H1 (cell line): ENCODE measurements at regions not wholly inside any gene's neighbourhood (a gene's known extent, or its start where the extent isn't known, plus 50 kb on each side); places are given as distances from the start of the nearest gene placed in this dataset.

ENCODE experiments used
- CTCF ChIA-PET: fragments of 300-600 bp; sonication (Branson Sonifier 250); formaldehyde crosslinking; loops from one replicate; lab custom pipeline; 2021; ENCODE audit not compliant: partially characterized antibody; lab: Charles Lee
- POLR2A ChIA-PET: fragments of 300-600 bp; sonication (Branson Sonifier 250); formaldehyde crosslinking; loops from one replicate; lab custom pipeline; 2021; ENCODE audit warnings: inconsistent platforms; ENCODE audit not compliant: partially characterized antibody; lab: Charles Lee
- DNase-seq, 2 experiments: peaks; one replicate each; pipeline versions ENCODE4 v3.0.0 to v3.0.0-alpha.2; 2010 to 2022; ENCODE audit warnings: low spot score in 2 of 2, low read depth in 1 of 2, mixed read lengths in 1 of 2
- FAIRE-seq: peaks from 2 replicates; lab custom pipeline; 2011; peaks lifted over from hg19 to GRCh38; lab: Jason Lieb, UNC
- H2AFZ ChIP-seq: 2 replicates; pipeline ENCODE4 v1.8.1; 2012; ENCODE audit warnings: low read length, inconsistent platforms
- H2AK5ac ChIP-seq: 2 replicates; pipeline ENCODE4 v1.6.1; 2013; ENCODE audit warnings: low read depth, low read length
- H2BK120ac ChIP-seq: replicated peaks from 2 replicates; pipeline ENCODE3; 2013; ENCODE audit warnings: low read depth, low read length, inconsistent platforms
- H2BK12ac ChIP-seq: 2 replicates; pipeline ENCODE4 v1.6.1; 2013; ENCODE audit warnings: low read depth, low read length
- H2BK15ac ChIP-seq: 2 replicates; pipeline ENCODE4 v1.6.1; 2013; ENCODE audit warnings: low read length
- H2BK20ac ChIP-seq: 2 replicates; pipeline ENCODE4 v1.6.1; 2013; ENCODE audit warnings: low read length
- H2BK5ac ChIP-seq: 2 replicates; pipeline ENCODE4 v1.6.1; 2013; ENCODE audit warnings: low read depth, low read length
- H3K14ac ChIP-seq: 2 replicates; pipeline ENCODE4 v1.6.1; 2013; ENCODE audit warnings: inconsistent platforms; ENCODE audit not compliant: insufficient read length
- H3K18ac ChIP-seq: 2 replicates; pipeline ENCODE4 v1.6.1; 2013; ENCODE audit warnings: low read length; ENCODE audit errors: extremely low read depth
- H3K23ac ChIP-seq: 2 replicates; pipeline ENCODE4 v1.6.1; 2013; ENCODE audit warnings: inconsistent platforms; ENCODE audit not compliant: insufficient read length
- H3K23me2 ChIP-seq: 2 replicates; pipeline ENCODE4 v1.6.1; 2013; ENCODE audit warnings: low read depth, low read length
- H3K27ac ChIP-seq: 2 replicates; pipeline ENCODE4 v1.6.1; 2011; ENCODE audit warnings: low read depth, low read length, inconsistent platforms
- H3K27me3 ChIP-seq, 4 experiments: replicated peaks in 1 of 4; 1 replicate in 1 of 4; 2 replicates in 3 of 4; pipeline versions ENCODE4 v1.6.1 to v1.8.1; 2011 to 2013; ENCODE audit warnings: low read length in 3 of 4, mild to moderate bottlenecking in 3 of 4, inconsistent platforms in 2 of 4, mixed read lengths in 2 of 4, moderate library complexity in 1 of 4; ENCODE audit not compliant: control insufficient read depth in 3 of 4, insufficient read depth in 3 of 4; ENCODE audit errors: extremely low read depth in 1 of 4
- H3K36me3 ChIP-seq, 4 experiments: 2 replicates each; pipeline versions ENCODE4 v1.6.1 to v1.8.1; 2011 to 2013; ENCODE audit warnings: mild to moderate bottlenecking in 4 of 4, low read length in 3 of 4, moderate library complexity in 2 of 4, control low read depth in 1 of 4, inconsistent platforms in 1 of 4; ENCODE audit not compliant: insufficient read depth in 4 of 4, control insufficient read depth in 2 of 4
- H3K4ac ChIP-seq: replicated peaks from 2 replicates; pipeline ENCODE3; 2013; ENCODE audit warnings: low read length, low read depth, mixed read lengths, inconsistent platforms; ENCODE audit not compliant: insufficient read length
- H3K4me1 ChIP-seq, 4 experiments: replicated peaks in 1 of 4; 1 replicate in 1 of 4; 2 replicates in 3 of 4; pipeline versions ENCODE4 v1.6.1 to v1.8.1; 2011 to 2013; ENCODE audit warnings: low read length in 3 of 4, inconsistent platforms in 2 of 4, mixed read lengths in 1 of 4; ENCODE audit not compliant: insufficient read depth in 4 of 4, control insufficient read depth in 3 of 4
- H3K4me2 ChIP-seq, 2 experiments: 2 replicates each; pipeline versions ENCODE4 v1.6.1 to v1.8.1; 2011 to 2013; ENCODE audit warnings: low read depth in 2 of 2, low read length in 2 of 2, control low read depth in 1 of 2, inconsistent platforms in 1 of 2, mild to moderate bottlenecking in 1 of 2; ENCODE audit not compliant: insufficient read depth in 1 of 2
- H3K4me3 ChIP-seq, 4 experiments: fragments of 200-600, 300-600 bp in 1 of 4; sonication (generic), shearing (Covaris generic), sonication (Bioruptor Twin) in 1 of 4; 2 replicates each; pipeline versions ENCODE4 v1.5.1 to v1.8.1; 2011 to 2016; ENCODE audit warnings: low read length in 4 of 4, low read depth in 3 of 4, control low read depth in 2 of 4, inconsistent platforms in 2 of 4, mild to moderate bottlenecking in 2 of 4, mixed read lengths in 1 of 4, moderate library complexity in 1 of 4; ENCODE audit not compliant: insufficient read depth in 2 of 4; ENCODE audit errors: extremely low read depth in 1 of 4
- H3K56ac ChIP-seq: replicated peaks from 2 replicates; pipeline ENCODE3; 2013; ENCODE audit warnings: low read depth, mild to moderate bottlenecking, mixed read lengths, low read length, inconsistent platforms; ENCODE audit not compliant: insufficient read length
- H3K79me1 ChIP-seq: 2 replicates; pipeline ENCODE4 v1.6.1; 2013; ENCODE audit warnings: low read depth, low read length, control low read depth
- H3K79me2 ChIP-seq, 2 experiments: 2 replicates each; pipeline versions ENCODE4 v1.6.1 to v1.8.1; 2012 to 2013; ENCODE audit warnings: low read length in 2 of 2, mild to moderate bottlenecking in 2 of 2, inconsistent platforms in 1 of 2; ENCODE audit not compliant: insufficient read depth in 2 of 2, control insufficient read depth in 1 of 2
- H3K9ac ChIP-seq, 4 experiments: replicated peaks in 1 of 4; 1 replicate in 1 of 4; 2 replicates in 3 of 4; pipeline versions ENCODE4 v1.6.1 to v1.8.1; 2011 to 2013; ENCODE audit warnings: low read depth in 3 of 4, low read length in 3 of 4, control low read depth in 2 of 4, mild to moderate bottlenecking in 2 of 4, moderate library complexity in 2 of 4, inconsistent platforms in 1 of 4; ENCODE audit errors: extremely low read depth in 1 of 4
- H3K9me3 ChIP-seq, 2 experiments: 2 replicates each; pipeline versions ENCODE4 v1.6.1 to v1.8.1; 2012 to 2013; ENCODE audit warnings: mild to moderate bottlenecking in 2 of 2, moderate library complexity in 2 of 2, control low read depth in 1 of 2, inconsistent platforms in 1 of 2, low read depth in 1 of 2, low read length in 1 of 2, mixed read lengths in 1 of 2; ENCODE audit not compliant: insufficient read depth in 2 of 2
- H4K20me1 ChIP-seq, 2 experiments: replicated peaks in 1 of 2; 2 replicates each; pipeline versions ENCODE3 to v1.8.1; 2011 to 2013; ENCODE audit warnings: inconsistent platforms in 2 of 2, low read length in 2 of 2, mild to moderate bottlenecking in 1 of 2; ENCODE audit not compliant: insufficient read depth in 2 of 2, control insufficient read depth in 1 of 2
- H4K5ac ChIP-seq: 2 replicates; pipeline ENCODE4 v1.6.1; 2013; ENCODE audit warnings: low read length, low read depth, mixed read lengths, inconsistent platforms; ENCODE audit not compliant: insufficient read length
- H4K8ac ChIP-seq: 2 replicates; pipeline ENCODE4 v1.8.0; 2013; ENCODE audit warnings: mild to moderate bottlenecking, moderate library complexity, low read length, inconsistent platforms; ENCODE audit not compliant: insufficient read depth; ENCODE audit errors: extremely low read depth
- H4K91ac ChIP-seq: replicated peaks from 2 replicates; pipeline ENCODE3; 2013; ENCODE audit warnings: low read length, mixed read lengths, inconsistent platforms; ENCODE audit not compliant: insufficient read length
- HDAC2 ChIP-seq, 2 experiments: fragments of 300-600 bp in 1 of 2; sonication (generic) in 1 of 2; IDR thresholded peaks; 2 replicates each; pipeline ENCODE4 v1.6.1; 2011 to 2012; ENCODE audit warnings: low read depth in 2 of 2, low read length in 2 of 2, mild to moderate bottlenecking in 2 of 2, moderate library complexity in 2 of 2, borderline replicate concordance in 1 of 2, inconsistent platforms in 1 of 2
- KDM4A ChIP-seq: IDR thresholded peaks from one replicate; pipeline ENCODE4 v1.7.1; 2012; ENCODE audit warnings: low read depth, mild to moderate bottlenecking, moderate library complexity, low read length, inconsistent platforms; ENCODE audit not compliant: severe bottlenecking
- SIN3A ChIP-seq, 2 experiments: IDR thresholded peaks in 1 of 2; conservative IDR thresholded peaks in 1 of 2; 2 replicates each; pipeline ENCODE4 v1.6.1; 2011 to 2012; ENCODE audit warnings: low read length in 2 of 2, improper control_type of control experiment in 1 of 2, low read depth in 1 of 2, mild to moderate bottlenecking in 1 of 2
- SIRT6 ChIP-seq: IDR thresholded peaks from one replicate; pipeline ENCODE4 v1.7.1; 2012; ENCODE audit warnings: low read length, inconsistent platforms
- TAF1 ChIP-seq: IDR thresholded peaks from 2 replicates; pipeline ENCODE4 v1.6.1; 2011; ENCODE audit warnings: mild to moderate bottlenecking, low read depth, low read length
- YY1 ChIP-seq: IDR thresholded peaks from 2 replicates; pipeline ENCODE4 v1.6.1; 2011; ENCODE audit warnings: low read depth, mild to moderate bottlenecking, low read length
- WGBS, 2 experiments: shearing (Covaris generic) in 1 of 2; methylation state at CpG; one replicate each; pipeline versions ENCODE4 v1.1.6 to v1.1.7; 2013 to 2015; ENCODE audit warnings: low lambda C conversion rate in 2 of 2, mixed read lengths in 2 of 2, inconsistent platforms in 1 of 2, low coverage in 1 of 2, missing lambda C conversion rate in 1 of 2; ENCODE audit not compliant: insufficient replicate concordance in 2 of 2, insufficient coverage in 1 of 2, insufficient read length in 1 of 2; ENCODE audit errors: extremely low coverage in 1 of 2, missing lambda C conversion rate in 1 of 2; 5-methylcytosine and 5-hydroxymethylcytosine counted together
- TF ChIP-seq, protein P1 (sequence below): IDR thresholded peaks from 2 replicates; pipeline ENCODE4 v1.6.1; 2011; ENCODE audit warnings: low read depth, mild to moderate bottlenecking, low read length; ENCODE audit not compliant: insufficient read depth
- TF ChIP-seq, protein P2 (sequence below): IDR thresholded peaks from 2 replicates; pipeline ENCODE4 v1.6.1; 2012; ENCODE audit warnings: low read length, inconsistent platforms
- TF ChIP-seq, protein P3 (sequence below), 3 experiments: IDR thresholded peaks; 1 replicate in 2 of 3; 2 replicates in 1 of 3; pipeline versions ENCODE4 v1.5.1 to v1.6.1; 2011; ENCODE audit warnings: low read length in 3 of 3, mild to moderate bottlenecking in 3 of 3, inconsistent platforms in 2 of 3, low read depth in 1 of 3, moderate library complexity in 1 of 3; ENCODE audit not compliant: insufficient read depth in 1 of 3; ENCODE audit errors: control extremely low read depth in 1 of 3

DNA sequence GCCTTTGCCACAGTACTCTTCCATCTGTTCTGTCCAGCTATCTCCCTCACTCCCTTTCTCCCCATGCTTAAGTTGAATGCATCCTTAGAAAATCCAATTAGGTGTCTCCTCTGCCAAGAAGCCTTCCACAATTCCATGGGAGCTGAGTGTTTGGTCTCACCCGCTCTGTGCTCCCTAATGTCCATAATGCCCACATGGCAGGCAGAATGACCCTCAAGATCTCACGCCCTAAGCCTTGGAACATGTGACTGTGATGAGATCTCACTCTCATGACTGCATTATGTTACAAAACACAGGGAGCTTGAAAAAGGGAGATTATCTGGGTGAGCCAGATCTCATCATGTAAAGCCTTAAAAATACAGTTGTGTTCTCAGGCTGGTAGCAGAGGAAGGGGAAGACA, 229.4 kb downstream of the OMA1 start:
- Histone ChIP-seq H2BK5ac (no peak overlapping the region), H3K4ac (no peak overlapping the region), H3K9ac (no peak overlapping the region), H3K23ac (no peak overlapping the region), H3K36me3 (no peaks in the 10 kb centered on the region), H3K4me1 (no peaks in the 10 kb centered on the region), H3K56ac (no peak overlapping the region), H3K14ac (no peak overlapping the region), H4K8ac (no peak overlapping the region), H2BK20ac (no peak overlapping the region), H4K91ac (no peak overlapping the region), H2AK5ac (no peak overlapping the region), H2BK120ac (no peak overlapping the region), H3K18ac (no peak overlapping the region), H2BK12ac (no peak overlapping the region), H3K23me2 (no peaks in the 10 kb centered on the region), H4K20me1 (no peaks in the 10 kb centered on the region), H2AFZ (no peak overlapping the region), H3K79me1 (no peaks in the 10 kb centered on the region), H3K27me3 (no peaks in the 10 kb centered on the region), H3K9me3 (peaks cover 16 to 18% of the 10 kb centered on the region in 2 experiments), H2BK15ac (no peak overlapping the region), H3K4me3 (no peak overlapping the region), H4K5ac (no peak overlapping the region), H3K79me2 (no peaks in the 10 kb centered on the region), H3K4me2 (no peak overlapping the region), H3K27ac (no peak overlapping the region)
- no peak for DNase-seq
- CTCF ChIA-PET = no interaction called here
- POLR2A ChIA-PET = no interaction called here
- no peak for FAIRE-seq
- WGBS, 2 experiments = 83% methylated on average over 2 of the region's 2 CpGs; no CpG with 5 or more reads in 1 of the 2 experiments
- no peak for TF ChIP-seq SIN3A (conservative IDR thresholded peaks at IDR 0.05 in 1 of 2, IDR thresholded peaks at IDR 0.05 in 1 of 2; ENCODE audit: low read depth in 1 of 2, low read length in 2 of 2)
- TF ChIP-seq, protein P1, sequence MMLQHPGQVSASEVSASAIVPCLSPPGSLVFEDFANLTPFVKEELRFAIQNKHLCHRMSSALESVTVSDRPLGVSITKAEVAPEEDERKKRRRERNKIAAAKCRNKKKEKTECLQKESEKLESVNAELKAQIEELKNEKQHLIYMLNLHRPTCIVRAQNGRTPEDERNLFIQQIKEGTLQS = no peak
- no peak for TF ChIP-seq TAF1
- no peak for TF ChIP-seq YY1
- no peak for TF ChIP-seq KDM4A
- no peak for TF ChIP-seq SIRT6
- TF ChIP-seq, protein P2, sequence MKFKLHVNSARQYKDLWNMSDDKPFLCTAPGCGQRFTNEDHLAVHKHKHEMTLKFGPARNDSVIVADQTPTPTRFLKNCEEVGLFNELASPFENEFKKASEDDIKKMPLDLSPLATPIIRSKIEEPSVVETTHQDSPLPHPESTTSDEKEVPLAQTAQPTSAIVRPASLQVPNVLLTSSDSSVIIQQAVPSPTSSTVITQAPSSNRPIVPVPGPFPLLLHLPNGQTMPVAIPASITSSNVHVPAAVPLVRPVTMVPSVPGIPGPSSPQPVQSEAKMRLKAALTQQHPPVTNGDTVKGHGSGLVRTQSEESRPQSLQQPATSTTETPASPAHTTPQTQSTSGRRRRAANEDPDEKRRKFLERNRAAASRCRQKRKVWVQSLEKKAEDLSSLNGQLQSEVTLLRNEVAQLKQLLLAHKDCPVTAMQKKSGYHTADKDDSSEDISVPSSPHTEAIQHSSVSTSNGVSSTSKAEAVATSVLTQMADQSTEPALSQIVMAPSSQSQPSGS = no peak
- TF ChIP-seq, protein P3, sequence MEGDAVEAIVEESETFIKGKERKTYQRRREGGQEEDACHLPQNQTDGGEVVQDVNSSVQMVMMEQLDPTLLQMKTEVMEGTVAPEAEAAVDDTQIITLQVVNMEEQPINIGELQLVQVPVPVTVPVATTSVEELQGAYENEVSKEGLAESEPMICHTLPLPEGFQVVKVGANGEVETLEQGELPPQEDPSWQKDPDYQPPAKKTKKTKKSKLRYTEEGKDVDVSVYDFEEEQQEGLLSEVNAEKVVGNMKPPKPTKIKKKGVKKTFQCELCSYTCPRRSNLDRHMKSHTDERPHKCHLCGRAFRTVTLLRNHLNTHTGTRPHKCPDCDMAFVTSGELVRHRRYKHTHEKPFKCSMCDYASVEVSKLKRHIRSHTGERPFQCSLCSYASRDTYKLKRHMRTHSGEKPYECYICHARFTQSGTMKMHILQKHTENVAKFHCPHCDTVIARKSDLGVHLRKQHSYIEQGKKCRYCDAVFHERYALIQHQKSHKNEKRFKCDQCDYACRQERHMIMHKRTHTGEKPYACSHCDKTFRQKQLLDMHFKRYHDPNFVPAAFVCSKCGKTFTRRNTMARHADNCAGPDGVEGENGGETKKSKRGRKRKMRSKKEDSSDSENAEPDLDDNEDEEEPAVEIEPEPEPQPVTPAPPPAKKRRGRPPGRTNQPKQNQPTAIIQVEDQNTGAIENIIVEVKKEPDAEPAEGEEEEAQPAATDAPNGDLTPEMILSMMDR (IDR thresholded peaks at IDR 0.05; ENCODE audit: control extremely low read depth in 1 of 3, insufficient read depth in 1 of 3, low read depth in 1 of 3, low read length in 3 of 3) = no peak
- no peak for TF ChIP-seq HDAC2 (IDR thresholded peaks at IDR 0.05; ENCODE audit: borderline replicate concordance in 1 of 2, low read depth in 2 of 2, low read length in 2 of 2)
